ENCODE measurements at regions not wholly inside any gene's neighbourhood (a gene's known extent, or its start where the extent isn't known, plus 50 kb on each side); places are given as distances from the start of the nearest gene placed in this dataset.

GRCh38 chr6:120122401-120122800 is 772.8 kb upstream of the MAN1A1 start:
- no peak for TF ChIP-seq CTCF (conservative IDR thresholded peaks at IDR 0.05; ENCODE audit: low read depth, low read length)
- no peak for TF ChIP-seq POLR2A (IDR thresholded peaks at IDR 0.05; ENCODE audit: low read depth, low read length)
- no peak for TF ChIP-seq BHLHE40 (IDR thresholded peaks at IDR 0.05; ENCODE audit: low read depth, low read length)
- no peak for TF ChIP-seq USF2 (IDR thresholded peaks at IDR 0.05; ENCODE audit: low read depth, low read length)
- TF ChIP-seq RAD21 (IDR thresholded peaks at IDR 0.05; ENCODE audit: low read length): no peak
- no peak for TF ChIP-seq CEBPB (IDR thresholded peaks at IDR 0.05; ENCODE audit: low read depth, low read length)
- no peak for TF ChIP-seq MXI1 (IDR thresholded peaks at IDR 0.05; ENCODE audit: borderline replicate concordance, low read depth, low read length)
- no peak for TF ChIP-seq NFE2L2 (IDR thresholded peaks at IDR 0.05; ENCODE audit: low read depth, low read length)
- TF ChIP-seq SMC3 (IDR thresholded peaks at IDR 0.05; ENCODE audit: low read depth, low read length): no peak
- no peak for TF ChIP-seq MAFK (IDR thresholded peaks at IDR 0.05; ENCODE audit: low read depth, low read length)
- no peak for TF ChIP-seq RFX5 (IDR thresholded peaks at IDR 0.05; ENCODE audit: low read depth, low read length)

All from IMR-90 (cell line).